ENCODE measurements at regions not wholly inside any gene's neighbourhood (a gene's known extent, or its start where the extent isn't known, plus 50 kb on each side); places are given as distances from the start of the nearest gene placed in this dataset.

DNA sequence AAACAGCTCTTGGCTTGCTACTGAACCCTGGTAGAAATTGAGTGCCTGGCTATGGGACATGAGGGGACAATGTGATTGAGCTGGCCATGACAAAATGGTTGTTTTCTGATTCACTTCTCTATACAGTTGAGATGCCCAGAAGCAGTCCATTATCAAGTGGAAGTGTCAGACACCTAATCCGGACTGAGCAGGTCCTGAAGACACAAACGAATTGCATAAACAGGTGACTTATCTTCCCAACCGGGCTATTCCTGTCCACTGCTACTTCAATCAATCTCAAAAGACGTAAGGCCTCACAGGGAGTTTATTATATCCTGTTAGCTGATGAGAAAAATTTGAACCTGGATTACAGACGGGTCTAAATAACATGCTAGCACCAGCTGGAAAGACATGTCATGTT, 105.5 kb upstream of the WAC start:
- Histone ChIP-seq H3K9me3 (ENCODE audit: control insufficient read depth, low read length) (no peaks in the 10 kb centered on the region), H3K27me3 (ENCODE audit: control insufficient read depth in 1 of 2, insufficient read depth in 1 of 2, low read length in 2 of 2) (peaks cover 0 to 17% of the 10 kb centered on the region in 2 experiments), H3K9ac (ENCODE audit: low read length) (no peak overlapping the region), H3K18ac (ENCODE audit: low read depth in 1 of 2, low read length in 2 of 2) (no peak overlapping the region), H3K27ac (ENCODE audit: low read length, poor library complexity, severe bottlenecking) (no peak overlapping the region), H2BK12ac (ENCODE audit: low read length in 2 of 2) (no peak overlapping the region), H3K36me3 (ENCODE audit: control insufficient read depth in 1 of 2, insufficient read depth in 2 of 2, low read depth in 1 of 2, low read length in 2 of 2) (no peaks in the 10 kb centered on the region), H3K14ac (ENCODE audit: low read length in 2 of 2) (no peak overlapping the region), H3K4ac (ENCODE audit: low read depth in 1 of 2, low read length in 2 of 2) (no peak overlapping the region), H4K91ac (ENCODE audit: low read length) (no peak overlapping the region), H2AFZ (ENCODE audit: low read depth, low read length) (no peak overlapping the region), H3K4me2 (ENCODE audit: low read length, poor library complexity, severe bottlenecking) (no peak overlapping the region), H3K4me1 (ENCODE audit: control insufficient read depth, insufficient read depth, low read depth, low read length) (no peaks in the 10 kb centered on the region), H2BK5ac (ENCODE audit: low read depth, low read length, poor library complexity, severe bottlenecking) (no peak overlapping the region), H3K4me3 (ENCODE audit: insufficient read depth in 1 of 2, low read depth in 1 of 2, low read length in 2 of 2) (no peak overlapping the region), H3K79me1 (replicated peaks; ENCODE audit: low read length, poor library complexity, severe bottlenecking) (no peaks in the 10 kb centered on the region), H2AK5ac (ENCODE audit: low read length, severe bottlenecking) (no peak overlapping the region), H2BK120ac (ENCODE audit: low read depth, low read length) (no peak overlapping the region), H3K23ac (ENCODE audit: low read length in 2 of 2) (no peak overlapping the region), H4K8ac (ENCODE audit: low read length) (no peak overlapping the region), H2BK15ac (ENCODE audit: low read depth, poor library complexity, severe bottlenecking) (no peak overlapping the region)
- 93% methylated on average over 4 of the region's 5 CpGs for WGBS
- no peak for DNase-seq

DNA sequence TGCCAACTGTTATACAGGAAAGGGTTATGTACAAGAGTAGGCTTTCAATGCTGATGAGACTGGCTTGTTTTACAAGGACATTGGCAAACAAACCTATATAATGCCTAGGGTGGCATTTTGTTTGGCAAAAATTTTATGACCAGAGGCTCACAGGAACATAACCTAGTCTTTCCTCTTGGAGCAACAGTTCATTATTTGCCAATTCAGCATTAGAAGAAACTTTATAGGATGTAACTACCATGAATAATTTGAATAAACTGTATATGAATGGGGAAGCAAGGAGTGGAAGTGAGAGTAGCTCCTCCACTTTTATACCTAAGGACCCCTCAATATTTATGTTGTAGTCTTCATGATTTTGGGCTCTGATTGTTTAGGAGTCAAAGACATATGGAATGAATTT, 103.9 kb upstream of the WAC start:
- Histone ChIP-seq H3K27ac (ENCODE audit: low read length, poor library complexity, severe bottlenecking) (no peak overlapping the region), H4K91ac (ENCODE audit: low read length) (no peak overlapping the region), H3K4ac (ENCODE audit: low read depth in 1 of 2, low read length in 2 of 2) (no peak overlapping the region), H3K4me3 (ENCODE audit: insufficient read depth in 1 of 2, low read depth in 1 of 2, low read length in 2 of 2) (no peak overlapping the region), H3K23ac (ENCODE audit: low read length in 2 of 2) (no peak overlapping the region), H3K14ac (ENCODE audit: low read length in 2 of 2) (no peak overlapping the region), H3K79me1 (replicated peaks; ENCODE audit: low read length, poor library complexity, severe bottlenecking) (no peaks in the 10 kb centered on the region), H3K18ac (ENCODE audit: low read depth in 1 of 2, low read length in 2 of 2) (no peak overlapping the region), H3K27me3 (ENCODE audit: control insufficient read depth in 1 of 2, insufficient read depth in 1 of 2, low read length in 2 of 2) (peaks cover 0 to 12% of the 10 kb centered on the region in 2 experiments), H2BK12ac (ENCODE audit: low read length in 2 of 2) (no peak overlapping the region), H2AFZ (ENCODE audit: low read depth, low read length) (no peak overlapping the region), H4K8ac (ENCODE audit: low read length) (no peak overlapping the region), H3K4me1 (ENCODE audit: control insufficient read depth, insufficient read depth, low read depth, low read length) (no peaks in the 10 kb centered on the region), H3K9ac (ENCODE audit: low read length) (no peak overlapping the region), H2AK5ac (ENCODE audit: low read length, severe bottlenecking) (no peak overlapping the region), H2BK5ac (ENCODE audit: low read depth, low read length, poor library complexity, severe bottlenecking) (no peak overlapping the region), H3K9me3 (ENCODE audit: control insufficient read depth, low read length) (no peaks in the 10 kb centered on the region), H3K4me2 (ENCODE audit: low read length, poor library complexity, severe bottlenecking) (no peak overlapping the region), H2BK120ac (ENCODE audit: low read depth, low read length) (no peak overlapping the region), H2BK15ac (ENCODE audit: low read depth, poor library complexity, severe bottlenecking) (no peak overlapping the region), H3K36me3 (ENCODE audit: control insufficient read depth in 1 of 2, insufficient read depth in 2 of 2, low read depth in 1 of 2, low read length in 2 of 2) (no peaks in the 10 kb centered on the region)
- no peak for DNase-seq

DNA sequence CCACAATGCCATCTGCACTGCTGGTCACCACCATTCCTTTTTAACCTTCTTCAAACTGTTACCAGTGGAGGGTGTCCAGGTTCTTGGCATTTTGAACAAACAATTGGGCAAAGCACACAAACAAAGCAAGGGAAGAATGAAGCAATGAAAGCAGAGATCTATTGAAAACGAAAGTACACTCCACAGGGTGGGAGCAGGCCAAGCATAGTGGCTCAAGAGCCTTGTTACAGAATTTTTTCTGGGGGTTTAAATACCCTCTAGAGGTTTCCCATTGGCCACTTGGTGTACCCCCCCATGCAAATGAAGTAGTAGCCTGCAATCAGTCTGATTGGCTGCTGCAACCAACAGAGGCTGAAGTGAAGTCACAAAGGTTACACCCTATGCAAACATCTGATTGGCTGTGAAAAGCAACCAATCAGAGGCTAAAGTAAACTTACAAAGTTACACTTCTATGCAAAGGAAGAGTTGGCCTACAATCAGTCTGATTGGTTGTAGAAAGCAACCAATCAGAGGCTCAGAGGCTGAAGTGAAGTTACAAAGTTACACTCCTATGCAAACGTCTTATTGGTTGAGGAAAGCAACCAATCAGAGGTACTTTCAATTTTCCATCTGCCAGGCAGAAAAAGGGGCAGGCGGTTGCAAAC, 103.2 kb upstream of the WAC start:
- H3K4me2 ChIP-seq (ENCODE audit: low read length, poor library complexity, severe bottlenecking): no peak overlapping the region
- no peak overlapping the region for H2BK5ac ChIP-seq (ENCODE audit: low read depth, low read length, poor library complexity, severe bottlenecking)
- 89% methylated on average over 3 of the region's 3 CpGs for WGBS
- no peak overlapping the region for H3K14ac ChIP-seq (ENCODE audit: low read length in 2 of 2)
- no peak overlapping the region for H3K9ac ChIP-seq (ENCODE audit: low read length)
- no peaks in the 10 kb centered on the region for H3K9me3 ChIP-seq (ENCODE audit: control insufficient read depth, low read length)
- H2AFZ ChIP-seq (ENCODE audit: low read depth, low read length): no peak overlapping the region
- H3K18ac ChIP-seq (ENCODE audit: low read depth in 1 of 2, low read length in 2 of 2): no peak overlapping the region
- H3K27me3 ChIP-seq (ENCODE audit: control insufficient read depth in 1 of 2, insufficient read depth in 1 of 2, low read length in 2 of 2): peaks cover 0 to 9% of the 10 kb centered on the region in 2 experiments
- no peaks in the 10 kb centered on the region for H3K79me1 ChIP-seq (replicated peaks; ENCODE audit: low read length, poor library complexity, severe bottlenecking)
- H3K4me3 ChIP-seq (ENCODE audit: insufficient read depth in 1 of 2, low read depth in 1 of 2, low read length in 2 of 2): no peak overlapping the region
- H2BK12ac ChIP-seq (ENCODE audit: low read length in 2 of 2): no peak overlapping the region
- no peak overlapping the region for H3K27ac ChIP-seq (ENCODE audit: low read length, poor library complexity, severe bottlenecking)
- H3K36me3 ChIP-seq (ENCODE audit: control insufficient read depth in 1 of 2, insufficient read depth in 2 of 2, low read depth in 1 of 2, low read length in 2 of 2): no peaks in the 10 kb centered on the region
- H2AK5ac ChIP-seq (ENCODE audit: low read length, severe bottlenecking): no peak overlapping the region
- H3K4me1 ChIP-seq (ENCODE audit: control insufficient read depth, insufficient read depth, low read depth, low read length): no peaks in the 10 kb centered on the region
- no peak overlapping the region for H3K23ac ChIP-seq (ENCODE audit: low read length in 2 of 2)
- peak; percentile 3 for DNase-seq
- H2BK15ac ChIP-seq (ENCODE audit: low read depth, poor library complexity, severe bottlenecking): no peak overlapping the region
- no peak overlapping the region for H4K8ac ChIP-seq (ENCODE audit: low read length)
- H4K91ac ChIP-seq (ENCODE audit: low read length): no peak overlapping the region
- no peak overlapping the region for H3K4ac ChIP-seq (ENCODE audit: low read depth in 1 of 2, low read length in 2 of 2)
- H2BK120ac ChIP-seq (ENCODE audit: low read depth, low read length): no peak overlapping the region

- H2AK5ac ChIP-seq (ENCODE audit: low read length, severe bottlenecking): no peak overlapping the region
- H2BK15ac ChIP-seq (ENCODE audit: low read depth, poor library complexity, severe bottlenecking): no peak overlapping the region
- no peaks in the 10 kb centered on the region for H3K79me1 ChIP-seq (replicated peaks; ENCODE audit: low read length, poor library complexity, severe bottlenecking)
- H4K91ac ChIP-seq (ENCODE audit: low read length): no peak overlapping the region
- no peaks in the 10 kb centered on the region for H3K36me3 ChIP-seq (ENCODE audit: control insufficient read depth in 1 of 2, insufficient read depth in 2 of 2, low read depth in 1 of 2, low read length in 2 of 2)
- no peaks in the 10 kb centered on the region for H3K27me3 ChIP-seq (ENCODE audit: control insufficient read depth in 1 of 2, insufficient read depth in 1 of 2, low read length in 2 of 2)
- WGBS: 58% methylated on average over 5 of the region's 5 CpGs
- no peak overlapping the region for H3K4ac ChIP-seq (ENCODE audit: low read depth in 1 of 2, low read length in 2 of 2)
- H2BK120ac ChIP-seq (ENCODE audit: low read depth, low read length): no peak overlapping the region
- no peaks in the 10 kb centered on the region for H3K4me1 ChIP-seq (ENCODE audit: control insufficient read depth, insufficient read depth, low read depth, low read length)
- H2BK5ac ChIP-seq (ENCODE audit: low read depth, low read length, poor library complexity, severe bottlenecking): no peak overlapping the region
- H3K4me3 ChIP-seq (ENCODE audit: insufficient read depth in 1 of 2, low read depth in 1 of 2, low read length in 2 of 2): no peak overlapping the region
- H3K14ac ChIP-seq (ENCODE audit: low read length in 2 of 2): no peak overlapping the region
- no peak overlapping the region for H3K23ac ChIP-seq (ENCODE audit: low read length in 2 of 2)
- no peaks in the 10 kb centered on the region for H3K9me3 ChIP-seq (ENCODE audit: control insufficient read depth, low read length)
- no peak overlapping the region for H2AFZ ChIP-seq (ENCODE audit: low read depth, low read length)
- H3K18ac ChIP-seq (ENCODE audit: low read depth in 1 of 2, low read length in 2 of 2): no peak overlapping the region
- H4K8ac ChIP-seq (ENCODE audit: low read length): no peak overlapping the region
- no peak overlapping the region for H3K27ac ChIP-seq (ENCODE audit: low read length, poor library complexity, severe bottlenecking)
- no peak overlapping the region for H3K4me2 ChIP-seq (ENCODE audit: low read length, poor library complexity, severe bottlenecking)
- no peak overlapping the region for H3K9ac ChIP-seq (ENCODE audit: low read length)
- no peak for DNase-seq
- no peak overlapping the region for H2BK12ac ChIP-seq (ENCODE audit: low read length in 2 of 2)
These were observed 101.8 kb upstream of the WAC start for GRCh38 chr10:28431139-28431538.

Data from mesenchymal stem cell (in vitro differentiated cells and primary cell).